Neural cell (in vitro differentiated cells): ENCODE measurements at regions not wholly inside any gene's neighbourhood (a gene's known extent, or its start where the extent isn't known, plus 50 kb on each side); places are given as distances from the start of the nearest gene placed in this dataset.

Experiments
- CTCF ChIP-seq: fragments of 450-650 bp; IDR thresholded peaks from 2 replicates; pipeline ENCODE4 v1.5.1; 2014; ENCODE audit warnings: antibody characterized with exemption, mild to moderate bottlenecking, moderate library complexity; ENCODE audit not compliant: poor library complexity, severe bottlenecking
- EP300 ChIP-seq: fragments of 450-650 bp; conservative IDR thresholded peaks from 2 replicates; pipeline ENCODE4 v1.6.1; 2014; ENCODE audit warnings: antibody characterized with exemption, mild to moderate bottlenecking, moderate library complexity; ENCODE audit not compliant: poor library complexity, severe bottlenecking
- EZH2 ChIP-seq: fragments of 200-600, 300-800 bp; shearing (Covaris generic), sonication (generic); IDR thresholded peaks from 2 replicates; pipeline ENCODE4 v1.6.1; 2014; ENCODE audit warnings: antibody characterized with exemption, low read length, borderline replicate concordance, mild to moderate bottlenecking; ENCODE audit not compliant: insufficient read depth, poor library complexity, severe bottlenecking
- MXI1 ChIP-seq: fragments of 450-650 bp; conservative IDR thresholded peaks from 2 replicates; pipeline ENCODE4 v1.6.1; 2014; ENCODE audit warnings: antibody characterized with exemption, mild to moderate bottlenecking; ENCODE audit not compliant: poor library complexity, severe bottlenecking
- POLR2AphosphoS5 ChIP-seq: IDR thresholded peaks from 2 replicates; pipeline ENCODE4 v1.6.1; 2012
- RAD21 ChIP-seq: fragments of 450-650 bp; conservative IDR thresholded peaks from 2 replicates; pipeline ENCODE4 v1.6.1; 2014; ENCODE audit warnings: antibody characterized with exemption, mild to moderate bottlenecking, moderate library complexity
- REST ChIP-seq: IDR thresholded peaks from 2 replicates; pipeline ENCODE4 v1.6.1; 2012; ENCODE audit warnings: borderline replicate concordance
- SMC3 ChIP-seq: fragments of 450-650 bp; conservative IDR thresholded peaks from 2 replicates; pipeline ENCODE4 v1.6.1; 2014; ENCODE audit warnings: antibody characterized with exemption, mild to moderate bottlenecking, moderate library complexity; ENCODE audit not compliant: poor library complexity
- TAF1 ChIP-seq: IDR thresholded peaks from 2 replicates; pipeline ENCODE4 v1.6.1; 2012; ENCODE audit warnings: low read depth

- TF ChIP-seq CTCF = no peak
- TF ChIP-seq EZH2 = no peak
- TF ChIP-seq EP300 = no peak
- no peak for TF ChIP-seq REST
- no peak for TF ChIP-seq POLR2AphosphoS5
- TF ChIP-seq TAF1 = no peak
- TF ChIP-seq SMC3 = no peak
- TF ChIP-seq RAD21 = no peak
- TF ChIP-seq MXI1 = no peak
These were observed 316.1 kb downstream of the SEC23A start for GRCh38 chr14:38786921-38787320.
